ENCODE measurements at regions not wholly inside any gene's neighbourhood (a gene's known extent, or its start where the extent isn't known, plus 50 kb on each side); places are given as distances from the start of the nearest gene placed in this dataset.

- TF ChIP-seq CTCF (IDR thresholded peaks at IDR 0.05; ENCODE audit: insufficient read depth, low read depth, low read length) (no peak), EZH2 (IDR thresholded peaks at IDR 0.05; ENCODE audit: insufficient read depth, low read length) (no peak)
Observed at GRCh38 chr1:88499671-88500070, 184.4 kb upstream of the PKN2 start.
